Fibroblast of lung (primary cell): ENCODE measurements at regions not wholly inside any gene's neighbourhood (a gene's known extent, or its start where the extent isn't known, plus 50 kb on each side); places are given as distances from the start of the nearest gene placed in this dataset.

Source experiments
- CTCF ChIP-seq, 2 donors: IDR thresholded peaks in 1 of 2; conservative IDR thresholded peaks in 1 of 2; 1 replicate in 1 of 2; 2 replicates in 1 of 2; pipeline ENCODE4 v1.5.1; 2011 to 2012; ENCODE audit warnings: low read length in 2 of 2, control low read depth in 1 of 2, inconsistent platforms in 1 of 2, low read depth in 1 of 2, mild to moderate bottlenecking in 1 of 2
- EZH2 ChIP-seq: IDR thresholded peaks from 2 replicates; pipeline ENCODE4 v1.5.1; 2012; ENCODE audit warnings: low read length, control low read depth, mild to moderate bottlenecking; ENCODE audit errors: missing control alignments

GRCh38 chr10:75312440-75312839, 76.7 kb upstream of the COMTD1 start:
- no peak for TF ChIP-seq CTCF (conservative IDR thresholded peaks at IDR 0.05 in 1 of 2, IDR thresholded peaks at IDR 0.05 in 1 of 2; ENCODE audit: low read depth in 1 of 2, low read length in 2 of 2)
- TF ChIP-seq EZH2 = no peak
